Activated CD4-positive, alpha-beta T cell treated with anti-CD3 and anti-CD28 coated beads, Interleukin-2, Interleukin-6, amounts not matched to agents 100 ng/mL and 50 ng/mL, durations not matched to agents 16 hours and 8 hours (primary cell): ENCODE measurements at regions not wholly inside any gene's neighbourhood (a gene's known extent, or its start where the extent isn't known, plus 50 kb on each side); places are given as distances from the start of the nearest gene placed in this dataset.

Source experiments
- DNase-seq: peaks from one replicate; pipeline ENCODE4 v3.0.0-alpha.2; 2020

GRCh38 chr10:3421537-3422257 lies 249.1 kb upstream of the PITRM1 start:
- peak; percentile 14 for DNase-seq

- no peak for DNase-seq
Measured at GRCh38 chr10:3420527-3421469, 248.2 kb upstream of the PITRM1 start.

GRCh38 chr10:3419719-3420495 lies 247.3 kb upstream of the PITRM1 start:
- peak; percentile 58 for DNase-seq

GRCh38 chr10:3418926-3419325 lies 246.3 kb upstream of the PITRM1 start:
- no peak for DNase-seq

- DNase-seq = no peak
Measured at GRCh38 chr10:3418041-3418754, 245.6 kb upstream of the PITRM1 start.

GRCh38 chr10:3417096-3417495 lies 244.5 kb upstream of the PITRM1 start:
- no peak for DNase-seq

- DNase-seq = no peak
Measured at GRCh38 chr10:3415878-3416605, 243.5 kb upstream of the PITRM1 start.

- no peak for DNase-seq
Measured at GRCh38 chr10:3415038-3415736, 242.6 kb upstream of the PITRM1 start.

GRCh38 chr10:3414667-3415023 lies 242.1 kb upstream of the PITRM1 start:
- DNase-seq = no peak

- DNase-seq = no peak
Measured at GRCh38 chr10:3413937-3414666, 241.5 kb upstream of the PITRM1 start.

- no peak for DNase-seq
Measured at GRCh38 chr10:3412646-3413045, 240.1 kb upstream of the PITRM1 start.

GRCh38 chr10:3412071-3412582 lies 239.5 kb upstream of the PITRM1 start:
- DNase-seq = no peak

GRCh38 chr10:3411044-3411443 lies 238.5 kb upstream of the PITRM1 start:
- no peak for DNase-seq

- DNase-seq = no peak
Measured at GRCh38 chr10:3409928-3410327, 237.3 kb upstream of the PITRM1 start.

GRCh38 chr10:3408603-3409365 lies 236.2 kb upstream of the PITRM1 start:
- DNase-seq = no peak

GRCh38 chr10:3407208-3407607 lies 234.6 kb upstream of the PITRM1 start:
- no peak for DNase-seq

- no peak for DNase-seq
Measured at GRCh38 chr10:3406556-3406955, 234.0 kb upstream of the PITRM1 start.

- DNase-seq = no peak
Measured at GRCh38 chr10:3404381-3404780, 231.8 kb upstream of the PITRM1 start.

- DNase-seq = no peak
Measured at GRCh38 chr10:3402187-3402751, 229.7 kb upstream of the PITRM1 start.
